ENCODE measurements at regions not wholly inside any gene's neighbourhood (a gene's known extent, or its start where the extent isn't known, plus 50 kb on each side); places are given as distances from the start of the nearest gene placed in this dataset.

DNA sequence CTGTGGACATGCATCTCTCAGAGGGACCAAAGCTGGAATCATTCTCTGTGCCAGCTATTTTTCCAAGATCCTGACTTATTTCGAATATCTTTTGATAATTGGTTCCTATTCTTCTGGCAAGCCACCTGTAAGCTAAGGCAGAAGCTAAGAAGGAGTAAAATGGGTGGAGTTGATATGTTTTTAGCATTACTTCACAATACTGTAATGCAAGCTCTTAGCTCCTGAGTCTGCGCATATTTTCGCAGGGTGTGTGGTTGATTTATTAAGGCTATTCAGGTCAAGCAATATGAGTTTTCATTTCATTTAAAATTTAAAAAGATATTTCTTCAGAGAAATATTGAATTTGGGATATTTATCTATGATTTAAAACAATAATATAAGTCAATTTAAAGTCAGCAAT, 158.5 kb upstream of the ADAMTS16 start:
- TF ChIP-seq POLR2AphosphoS5 (IDR thresholded peaks at IDR 0.05), result no peak
- TF ChIP-seq POLR2A (IDR thresholded peaks at IDR 0.05), result no peak
- TF ChIP-seq, protein P1, sequence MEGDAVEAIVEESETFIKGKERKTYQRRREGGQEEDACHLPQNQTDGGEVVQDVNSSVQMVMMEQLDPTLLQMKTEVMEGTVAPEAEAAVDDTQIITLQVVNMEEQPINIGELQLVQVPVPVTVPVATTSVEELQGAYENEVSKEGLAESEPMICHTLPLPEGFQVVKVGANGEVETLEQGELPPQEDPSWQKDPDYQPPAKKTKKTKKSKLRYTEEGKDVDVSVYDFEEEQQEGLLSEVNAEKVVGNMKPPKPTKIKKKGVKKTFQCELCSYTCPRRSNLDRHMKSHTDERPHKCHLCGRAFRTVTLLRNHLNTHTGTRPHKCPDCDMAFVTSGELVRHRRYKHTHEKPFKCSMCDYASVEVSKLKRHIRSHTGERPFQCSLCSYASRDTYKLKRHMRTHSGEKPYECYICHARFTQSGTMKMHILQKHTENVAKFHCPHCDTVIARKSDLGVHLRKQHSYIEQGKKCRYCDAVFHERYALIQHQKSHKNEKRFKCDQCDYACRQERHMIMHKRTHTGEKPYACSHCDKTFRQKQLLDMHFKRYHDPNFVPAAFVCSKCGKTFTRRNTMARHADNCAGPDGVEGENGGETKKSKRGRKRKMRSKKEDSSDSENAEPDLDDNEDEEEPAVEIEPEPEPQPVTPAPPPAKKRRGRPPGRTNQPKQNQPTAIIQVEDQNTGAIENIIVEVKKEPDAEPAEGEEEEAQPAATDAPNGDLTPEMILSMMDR (IDR thresholded peaks at IDR 0.05), result no peak
- intact Hi-C loops (cut with DNase I), result no loop called here

DNA sequence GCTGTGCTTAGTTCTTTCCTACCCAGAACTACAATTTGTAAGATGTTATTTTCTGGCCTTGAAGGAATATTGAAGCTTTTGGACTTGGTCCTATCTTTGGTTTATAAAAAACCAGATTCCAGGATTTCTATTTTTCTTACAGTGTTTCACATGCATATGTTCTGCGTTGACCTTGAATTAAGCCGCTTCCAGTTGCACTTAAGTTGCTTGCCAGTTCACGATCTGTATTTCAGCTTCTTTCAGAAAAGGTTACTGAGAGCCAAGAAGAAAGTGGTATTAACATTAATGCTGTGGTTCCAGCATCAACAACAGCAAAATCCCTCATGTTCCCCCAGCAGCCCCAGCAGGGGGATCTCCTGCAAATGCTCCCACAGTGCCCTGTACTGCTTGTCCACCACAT, 156.4 kb upstream of the ADAMTS16 start:
- DNase-seq (ENCODE audit: low spot score), result no peak
- 86% methylated on average over 3 of the region's 3 CpGs for WGBS
- intact Hi-C loops (cut with DNase I), result no loop called here
- TF ChIP-seq POLR2A (IDR thresholded peaks at IDR 0.05) (no peak), POLR2AphosphoS5 (IDR thresholded peaks at IDR 0.05) (no peak)
- TF ChIP-seq, protein P1 (IDR thresholded peaks at IDR 0.05), result no peak
- Histone ChIP-seq H3K4me3 (no peak overlapping the region), H3K36me3 (no peaks in the 10 kb centered on the region), H3K4me1 (replicated peaks) (no peaks in the 10 kb centered on the region), H3K9me3 (no peaks in the 10 kb centered on the region), H3K27me3 (replicated peaks; ENCODE audit: insufficient read depth) (no peaks in the 10 kb centered on the region), H3K27ac (no peak overlapping the region)

More for the DNA sequence above, 158.5 kb upstream of the ADAMTS16 start:
- no peak for DNase-seq (ENCODE audit: low spot score)
- H3K4me3 ChIP-seq, result no peak overlapping the region
- no peaks in the 10 kb centered on the region for H3K9me3 ChIP-seq
- H3K27me3 ChIP-seq (replicated peaks; ENCODE audit: insufficient read depth), result no peaks in the 10 kb centered on the region
- H3K36me3 ChIP-seq, result no peaks in the 10 kb centered on the region
- WGBS, result 88% methylated on average over 3 of the region's 3 CpGs
- no peaks in the 10 kb centered on the region for H3K4me1 ChIP-seq (replicated peaks)
- H3K27ac ChIP-seq, result no peak overlapping the region

DNA sequence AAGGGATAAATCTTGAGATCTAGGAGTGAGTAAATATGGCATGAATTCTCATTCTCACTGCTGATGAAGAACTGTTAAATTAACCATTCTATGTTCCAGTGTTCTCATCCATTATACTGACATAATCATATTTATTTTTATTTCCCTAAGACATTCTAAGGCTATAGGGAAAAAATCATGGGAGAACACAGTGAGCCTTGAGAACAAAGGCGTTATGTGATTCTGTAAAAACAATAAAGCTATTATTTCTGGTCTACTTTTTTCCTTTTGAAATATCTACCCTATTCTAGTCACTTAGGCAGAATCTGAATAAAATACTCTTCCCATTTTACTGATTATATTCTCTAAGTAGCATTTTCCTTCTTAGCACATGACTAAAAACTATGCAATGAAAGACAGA, 155.7 kb upstream of the ADAMTS16 start:
- 90% methylated on average over 1 of the region's 1 CpG for WGBS
- H3K36me3 ChIP-seq, result no peaks in the 10 kb centered on the region
- H3K9me3 ChIP-seq, result no peaks in the 10 kb centered on the region
- no peaks in the 10 kb centered on the region for H3K27me3 ChIP-seq (replicated peaks; ENCODE audit: insufficient read depth)
- H3K4me1 ChIP-seq (replicated peaks), result no peaks in the 10 kb centered on the region
- no peak overlapping the region for H3K4me3 ChIP-seq
- intact Hi-C loops (cut with DNase I), result no loop called here
- DNase-seq (ENCODE audit: low spot score), result no peak
- TF ChIP-seq POLR2AphosphoS5 (IDR thresholded peaks at IDR 0.05) (no peak), POLR2A (IDR thresholded peaks at IDR 0.05) (no peak)
- H3K27ac ChIP-seq, result no peak overlapping the region

- no peak overlapping the region for H3K27ac ChIP-seq
- no peak overlapping the region for H3K4me3 ChIP-seq
- no peak for TF ChIP-seq POLR2A (IDR thresholded peaks at IDR 0.05)
- TF ChIP-seq, protein P1 (IDR thresholded peaks at IDR 0.05), result no peak
- no peak for TF ChIP-seq POLR2AphosphoS5 (IDR thresholded peaks at IDR 0.05)
- no peaks in the 10 kb centered on the region for H3K36me3 ChIP-seq
- DNase-seq (ENCODE audit: low spot score), result no peak
- intact Hi-C loops (cut with DNase I), result no loop called here
- no peaks in the 10 kb centered on the region for H3K27me3 ChIP-seq (replicated peaks; ENCODE audit: insufficient read depth)
- H3K9me3 ChIP-seq, result no peaks in the 10 kb centered on the region
- no peaks in the 10 kb centered on the region for H3K4me1 ChIP-seq (replicated peaks)
- 66% methylated on average over 4 of the region's 4 CpGs for WGBS
These were observed 152.7 kb upstream of the ADAMTS16 start for GRCh38 chr5:4987431-4987830.

- no peaks in the 10 kb centered on the region for H3K27me3 ChIP-seq (replicated peaks; ENCODE audit: insufficient read depth)
- no peak overlapping the region for H3K27ac ChIP-seq
- no peaks in the 10 kb centered on the region for H3K36me3 ChIP-seq
- 29% methylated on average over 1 of the region's 1 CpG for WGBS
- no peak overlapping the region for H3K4me3 ChIP-seq
- TF ChIP-seq POLR2A (IDR thresholded peaks at IDR 0.05) (no peak), POLR2AphosphoS5 (IDR thresholded peaks at IDR 0.05) (no peak)
- TF ChIP-seq, protein P1 (IDR thresholded peaks at IDR 0.05), result no peak
- DNase-seq (ENCODE audit: low spot score), result no peak
- H3K4me1 ChIP-seq (replicated peaks), result no peaks in the 10 kb centered on the region
- H3K9me3 ChIP-seq, result no peaks in the 10 kb centered on the region
- intact Hi-C loops (cut with DNase I), result no loop called here
These were observed 151.0 kb upstream of the ADAMTS16 start for GRCh38 chr5:4989118-4989517.

Data from prostate gland (tissue), 2 donors.